Stimulated activated CD8-positive, alpha-beta memory T cell treated with anti-CD3 and anti-CD28 coated beads, Interleukin-2, amount 100 ng/mL, for 1 hour (primary cell): ENCODE measurements at regions not wholly inside any gene's neighbourhood (a gene's known extent, or its start where the extent isn't known, plus 50 kb on each side); places are given as distances from the start of the nearest gene placed in this dataset.
"Not testable (repeated sequence)": the region's sequence is repeated elsewhere in the genome, so short reads cannot be mapped to it uniquely, and the experiment has no call there.

Experiments
- DNase-seq, 2 donors: peaks; one replicate each; pipeline ENCODE4 v3.0.0-alpha.2; 2020; ENCODE audit warnings: low read depth in 2 of 2

DNA sequence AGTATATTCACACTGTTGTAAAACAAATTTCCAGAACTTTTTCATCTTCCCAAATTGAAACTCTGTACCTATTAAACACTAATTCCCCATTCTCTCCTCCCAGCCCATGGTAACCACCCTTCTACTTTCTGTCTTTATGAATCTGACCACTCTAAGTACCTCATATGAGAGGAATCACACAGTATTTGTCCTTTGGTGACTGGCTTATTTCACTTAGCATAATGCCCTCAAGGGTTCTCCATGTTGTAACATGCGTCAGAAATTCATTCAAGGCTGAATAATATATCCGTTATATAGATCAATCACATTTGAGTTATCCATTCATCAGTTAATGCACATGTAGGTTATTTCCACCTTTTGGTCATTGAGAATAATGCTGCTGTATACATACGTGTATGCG lies 162.2 kb downstream of the GOSR1 start:
- DNase-seq = not testable (repeated sequence)

GRCh38 chr17:30638968-30639367 lies 161.8 kb downstream of the GOSR1 start:
- not testable (repeated sequence) for DNase-seq

GRCh38 chr17:30631651-30632050 lies 154.4 kb downstream of the GOSR1 start:
- DNase-seq = not testable (repeated sequence)

DNA sequence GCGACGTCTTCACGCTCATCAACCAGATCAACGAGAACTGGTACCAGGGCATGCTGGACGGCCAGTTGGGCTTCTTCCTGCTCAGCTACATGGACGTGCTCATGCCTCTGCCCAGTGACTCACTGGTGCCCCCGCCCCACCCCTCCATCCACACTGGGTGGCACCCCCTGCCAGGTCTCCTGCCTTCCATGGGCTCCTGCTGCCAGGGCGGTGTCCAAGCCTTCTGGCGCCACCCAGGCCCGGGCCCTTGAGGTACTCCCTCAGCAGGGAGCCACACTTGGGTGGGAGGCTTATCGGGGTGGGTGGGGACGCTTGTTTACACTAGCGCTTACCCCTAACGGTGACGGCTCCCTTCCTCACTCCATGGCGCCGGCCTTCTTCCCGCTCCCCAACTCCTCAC lies 148.2 kb downstream of the GOSR1 start:
- not testable (repeated sequence) for DNase-seq

DNA sequence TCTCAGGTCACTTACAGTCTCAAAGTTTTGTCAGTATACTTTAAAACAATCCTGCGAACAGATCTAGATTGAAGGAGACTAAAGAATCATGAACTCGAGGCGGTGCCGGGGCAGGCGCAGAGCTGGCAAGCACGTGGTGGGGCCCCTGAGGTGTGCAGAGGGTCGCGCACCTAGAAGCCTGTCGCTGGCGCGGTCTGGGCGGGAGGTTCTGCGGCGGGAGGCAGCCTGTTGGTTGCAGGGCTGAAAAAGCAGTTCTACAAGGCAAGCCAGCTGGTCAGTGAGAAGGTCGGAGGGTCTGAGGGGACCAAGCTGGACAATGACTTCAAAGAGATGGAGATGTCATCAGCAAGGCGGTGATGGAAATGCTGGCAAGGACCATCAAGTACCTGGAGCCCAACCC lies 147.0 kb downstream of the GOSR1 start:
- not testable (repeated sequence) for DNase-seq

GRCh38 chr17:30609682-30610081 lies 132.5 kb downstream of the GOSR1 start:
- DNase-seq = not testable (repeated sequence)

- no peak for DNase-seq
Measured at GRCh38 chr17:30605523-30605922, 128.3 kb downstream of the GOSR1 start.

DNA sequence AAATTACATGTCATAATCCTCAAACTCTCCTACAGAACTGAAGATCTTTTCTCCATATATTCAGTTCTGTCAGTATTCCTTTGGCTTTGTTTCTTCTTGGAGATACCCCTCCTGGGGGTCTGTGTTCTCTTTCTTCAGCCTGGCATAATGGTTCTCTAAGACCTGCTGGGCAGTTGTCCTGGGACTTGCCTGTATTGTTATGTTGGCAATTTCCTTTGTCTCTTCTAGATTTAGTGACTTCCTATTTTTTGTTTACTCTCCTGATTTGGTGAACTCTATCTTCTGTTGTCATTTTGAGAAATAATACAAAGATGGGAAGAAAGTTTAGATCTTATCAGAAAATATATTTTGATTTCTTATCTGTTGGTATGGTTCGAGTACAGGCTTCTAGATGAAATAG lies 127.8 kb downstream of the GOSR1 start:
- no peak for DNase-seq

DNA sequence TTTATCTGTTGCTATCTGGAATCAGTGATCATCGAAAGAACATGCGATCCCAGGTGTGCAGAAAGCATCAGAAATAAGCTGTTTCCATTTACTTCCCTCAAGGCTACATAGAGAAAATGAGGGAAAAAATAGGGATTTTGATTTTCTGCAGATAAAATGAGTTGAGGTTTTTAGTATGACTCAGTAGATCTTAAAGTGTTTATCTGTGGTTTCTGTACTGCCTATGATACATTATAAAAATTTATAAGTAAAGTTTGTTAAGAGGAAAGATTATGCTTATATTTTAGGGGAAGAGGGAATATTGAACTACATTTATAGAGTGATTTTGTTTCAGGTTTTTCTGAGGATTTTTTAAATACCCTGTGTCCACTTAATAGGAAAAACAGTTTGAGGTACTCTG lies 125.2 kb downstream of the GOSR1 start:
- DNase-seq = not testable (repeated sequence)

DNA sequence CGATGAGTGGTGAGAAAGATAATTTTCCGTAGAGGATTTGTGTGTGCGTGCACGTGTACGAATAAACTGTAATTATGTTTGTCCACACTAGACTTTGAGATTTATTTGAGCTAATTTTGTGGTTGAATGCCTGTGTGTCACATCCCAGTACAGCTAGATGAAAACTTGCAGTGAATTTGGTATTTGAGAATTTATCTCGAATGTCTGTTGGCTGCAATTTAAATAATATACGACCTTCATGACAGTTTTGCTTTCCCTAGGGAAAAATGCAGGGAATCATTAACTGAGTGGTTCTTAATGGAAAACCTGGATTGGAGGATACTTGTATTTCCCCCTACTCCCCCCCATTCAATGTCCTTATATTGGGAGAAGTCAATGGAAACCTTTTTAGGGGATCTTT lies 124.8 kb downstream of the GOSR1 start:
- not testable (repeated sequence) for DNase-seq

DNA sequence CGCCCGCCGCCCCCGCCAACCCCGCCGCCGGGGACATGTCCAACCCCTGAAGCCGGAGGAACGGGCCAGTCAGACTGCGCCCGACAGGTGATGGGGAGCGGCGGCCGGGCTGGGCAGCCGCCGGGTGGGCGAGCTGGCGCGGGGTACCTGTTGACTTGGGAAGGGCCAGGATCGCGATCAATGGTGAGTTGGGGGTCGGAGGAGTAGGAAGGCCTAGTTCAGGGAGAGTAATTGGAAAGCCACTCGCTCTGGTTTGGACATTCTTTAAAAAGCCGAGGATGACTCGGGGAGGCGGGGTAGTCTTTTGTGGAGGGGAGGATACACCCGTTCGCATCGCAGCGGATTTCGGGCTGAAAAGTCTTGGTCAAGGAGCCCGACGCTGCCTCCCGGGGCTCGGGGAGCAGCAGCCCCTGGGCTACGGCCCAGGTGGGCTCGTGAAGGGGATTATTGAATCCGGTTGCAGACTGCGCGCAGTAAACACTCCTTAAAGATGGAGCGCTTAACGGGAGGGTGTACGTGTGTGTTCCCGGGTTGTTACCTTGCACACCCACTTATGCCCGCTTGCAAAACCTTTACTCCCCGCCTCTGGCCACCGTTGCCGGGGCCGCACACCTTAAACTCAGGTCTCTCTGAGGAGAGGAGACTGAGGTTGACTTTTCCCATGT lies 123.8 kb downstream of the GOSR1 start:
- DNase-seq = no peak

DNA sequence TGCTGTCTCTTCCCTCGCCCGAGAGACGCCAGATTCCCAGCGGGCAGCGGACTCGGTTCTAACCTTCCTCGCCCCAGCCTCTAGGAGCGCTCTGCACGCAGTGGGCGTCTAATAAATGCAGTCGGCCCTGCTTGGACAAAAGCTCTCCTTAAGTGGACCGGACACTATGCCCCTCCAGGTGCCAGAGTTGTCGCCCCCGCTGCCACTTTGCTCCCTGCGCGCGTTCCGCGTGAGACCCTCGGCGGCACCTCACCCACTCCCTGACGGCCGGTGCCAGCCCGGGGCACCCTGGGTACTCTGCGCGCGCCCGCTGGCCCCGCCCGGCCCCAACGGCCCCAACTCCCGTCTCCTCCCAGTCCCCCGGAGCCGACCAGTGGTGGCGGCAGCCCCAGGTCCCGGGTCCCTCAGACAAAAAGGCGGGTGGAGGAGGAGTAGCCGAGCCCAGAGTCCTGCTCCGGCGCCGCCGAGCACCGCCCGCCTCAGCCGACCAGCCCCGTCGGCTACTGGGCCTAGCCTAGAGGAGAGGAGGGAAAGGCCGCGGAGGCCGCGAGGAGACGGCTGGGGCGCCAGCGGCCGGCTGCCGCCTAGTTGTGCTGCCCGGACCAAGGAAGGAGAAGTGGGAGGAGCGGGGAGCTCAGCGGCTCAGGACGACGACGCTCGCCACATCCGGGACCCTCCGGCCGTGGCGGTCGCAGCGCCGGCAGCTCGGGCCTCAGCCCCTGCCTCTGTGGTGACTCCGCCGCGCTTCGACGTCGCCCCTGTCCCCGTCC lies 123.0 kb downstream of the GOSR1 start:
- peak; percentile 21 to 42 for DNase-seq

- no peak for DNase-seq
Measured at GRCh38 chr17:30599428-30600059, 122.3 kb downstream of the GOSR1 start.

GRCh38 chr17:30597776-30598288 lies 120.6 kb downstream of the GOSR1 start:
- DNase-seq = no peak

DNA sequence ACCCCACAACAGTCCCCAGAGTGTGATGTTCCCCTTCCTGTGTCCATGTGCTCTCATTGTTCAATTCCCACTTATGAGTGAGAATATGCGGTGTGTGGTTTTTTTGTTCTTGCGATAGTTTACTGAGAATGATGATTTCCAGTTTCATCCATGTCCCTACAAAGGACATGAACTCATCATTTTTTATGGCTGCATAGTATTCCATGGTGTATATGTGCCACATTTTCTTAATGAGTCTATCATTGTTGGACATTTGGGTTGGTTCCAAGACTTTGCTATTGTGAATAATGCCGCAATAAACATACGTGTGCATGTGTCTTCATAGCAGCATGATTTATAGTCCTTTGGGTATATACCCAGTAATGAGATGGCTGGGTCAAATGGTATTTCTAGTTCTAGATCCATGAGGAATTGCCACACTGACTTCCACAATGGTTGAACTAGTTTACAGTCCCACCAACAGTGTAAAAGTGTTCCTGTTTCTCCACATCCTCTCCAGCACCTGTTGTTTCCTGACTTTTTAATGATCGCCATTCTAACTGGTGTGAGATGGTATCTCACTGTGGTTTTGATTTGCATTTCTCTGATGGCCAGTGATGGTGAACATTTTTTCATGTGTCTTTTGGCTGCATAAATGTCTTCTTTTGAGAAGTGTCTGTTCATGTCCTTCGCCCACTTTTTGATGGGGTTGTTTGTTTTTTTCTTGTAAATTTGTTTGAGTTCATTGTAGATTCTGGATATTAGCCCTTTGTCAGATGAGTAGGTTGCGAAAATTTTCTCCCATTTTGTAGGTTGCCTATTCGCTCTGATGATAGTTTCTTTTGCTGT lies 120.0 kb downstream of the GOSR1 start:
- not testable (repeated sequence) for DNase-seq

GRCh38 chr17:30594953-30595371 lies 117.8 kb downstream of the GOSR1 start:
- DNase-seq = not testable (repeated sequence)

DNA sequence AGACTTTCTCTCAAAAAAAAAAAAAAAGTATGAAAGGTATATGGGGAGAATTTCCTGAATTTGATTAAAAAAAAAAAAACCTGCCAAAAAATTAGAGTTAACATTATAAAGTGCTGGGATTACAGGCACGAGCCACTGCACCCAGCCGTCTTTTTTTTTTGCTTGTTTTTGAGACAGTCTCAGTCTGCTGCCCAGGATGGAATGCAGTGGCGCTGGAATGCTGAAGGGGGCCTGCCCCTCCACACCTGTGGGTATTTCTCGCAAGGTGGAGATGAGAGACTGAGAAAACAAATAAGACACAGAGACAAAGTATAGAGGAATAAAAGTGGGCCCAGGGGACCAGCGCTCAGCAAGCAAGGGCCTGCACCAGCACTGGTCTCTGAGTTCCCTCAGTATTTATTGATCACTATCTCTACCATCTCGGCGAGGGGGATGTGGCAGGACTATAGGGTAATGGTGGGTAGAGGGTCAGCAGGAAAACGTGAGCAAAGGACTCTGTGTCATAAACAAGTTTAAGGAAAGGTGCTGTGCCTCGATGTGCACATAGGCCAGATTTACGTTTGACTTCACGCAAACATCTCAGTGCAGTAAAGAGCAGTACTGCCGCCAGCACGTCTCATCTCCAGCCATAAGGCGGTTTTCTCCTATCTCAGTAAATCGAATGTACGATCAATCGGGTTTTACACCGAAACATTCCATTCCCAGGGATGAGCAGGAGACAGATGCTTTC lies 117.2 kb downstream of the GOSR1 start:
- no peak for DNase-seq

DNA sequence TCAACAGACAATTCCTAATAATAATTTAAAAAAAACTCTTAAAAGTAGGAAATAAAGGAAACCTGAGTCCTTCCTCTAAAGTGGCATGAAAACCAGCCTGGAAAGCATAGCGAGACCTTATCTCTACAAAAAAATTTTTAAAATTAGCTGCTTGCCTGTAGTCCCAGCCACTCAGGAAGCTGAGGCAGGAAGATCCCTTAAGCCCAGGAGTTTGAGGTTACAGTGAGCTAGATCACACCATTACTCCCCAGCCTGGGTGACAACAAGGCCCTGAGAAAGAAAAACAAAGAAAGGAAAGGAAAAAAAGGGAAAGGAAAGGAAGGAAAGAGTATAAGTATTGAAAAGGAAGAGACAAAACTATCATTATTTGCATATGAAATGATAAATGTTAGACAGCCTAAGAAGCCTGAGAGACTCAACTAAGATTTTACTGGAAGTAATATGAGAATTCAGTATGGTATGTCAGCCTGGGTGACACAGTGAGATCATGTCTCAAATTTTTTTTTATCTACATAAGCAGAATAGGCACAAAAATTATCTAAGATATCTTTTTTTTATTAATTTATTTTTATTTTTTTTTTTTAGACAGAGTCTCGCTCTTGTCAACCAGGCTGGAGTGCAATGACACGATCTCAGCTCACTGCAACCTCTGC lies 113.0 kb downstream of the GOSR1 start:
- no peak for DNase-seq

DNA sequence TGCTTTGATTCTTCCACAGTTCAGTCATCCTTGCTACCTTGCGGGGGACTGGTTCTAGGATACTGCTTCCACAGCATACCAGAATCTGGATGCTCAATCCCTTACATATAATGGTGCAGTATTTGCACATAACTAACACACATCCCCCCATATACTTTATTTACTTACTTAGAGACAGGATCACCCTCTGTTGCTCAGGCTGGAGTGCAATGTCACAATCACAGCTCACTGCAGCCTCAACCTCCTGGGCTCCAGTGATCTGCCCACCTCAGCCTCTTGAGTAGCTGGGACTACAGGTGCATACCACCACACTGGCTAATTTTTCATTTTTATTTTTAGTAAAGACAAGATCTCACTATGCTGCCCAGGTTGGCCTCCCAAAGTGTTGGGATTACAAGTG lies 112.2 kb downstream of the GOSR1 start:
- DNase-seq = no peak

- DNase-seq = no peak
Measured at GRCh38 chr17:30588798-30589247, 111.6 kb downstream of the GOSR1 start.
